ENCODE measurements at regions not wholly inside any gene's neighbourhood (a gene's known extent, or its start where the extent isn't known, plus 50 kb on each side); places are given as distances from the start of the nearest gene placed in this dataset.

GRCh38 chr14:38342803-38343202 is 86.9 kb upstream of the CLEC14A start:
- no peaks in the 10 kb centered on the region for H3K9me3 ChIP-seq (ENCODE audit: control insufficient read depth, low read depth, low read length)
- H3K27ac ChIP-seq (ENCODE audit: low read length) = no peak overlapping the region
- H3K27me3 ChIP-seq (ENCODE audit: control insufficient read depth, insufficient read depth, low read length) = no peaks in the 10 kb centered on the region
- no peaks in the 10 kb centered on the region for H3K36me3 ChIP-seq (ENCODE audit: control insufficient read depth, low read depth, low read length)
- no peaks in the 10 kb centered on the region for H3K4me1 ChIP-seq (ENCODE audit: control insufficient read depth, low read depth, low read length)
- no peak overlapping the region for H3K4me3 ChIP-seq (ENCODE audit: low read length)
- H3K9ac ChIP-seq (ENCODE audit: low read length) = no peak overlapping the region

GRCh38 chr14:38339696-38340095 is 83.8 kb upstream of the CLEC14A start:
- H3K9ac ChIP-seq (ENCODE audit: low read length) = no peak overlapping the region

GRCh38 chr14:38336298-38336697 is 80.4 kb upstream of the CLEC14A start:
- Histone ChIP-seq H3K36me3 (ENCODE audit: control insufficient read depth, low read depth, low read length) (no peaks in the 10 kb centered on the region), H3K9me3 (ENCODE audit: control insufficient read depth, low read depth, low read length) (no peaks in the 10 kb centered on the region), H3K27me3 (ENCODE audit: control insufficient read depth, insufficient read depth, low read length) (no peaks in the 10 kb centered on the region), H3K27ac (ENCODE audit: low read length) (no peak overlapping the region), H3K9ac (ENCODE audit: low read length) (no peak overlapping the region), H3K4me1 (ENCODE audit: control insufficient read depth, low read depth, low read length) (no peaks in the 10 kb centered on the region), H3K4me3 (ENCODE audit: low read length) (no peak overlapping the region)

More at GRCh38 chr14:38339696-38340095, 83.8 kb upstream of the CLEC14A start:
- H3K9me3 ChIP-seq (ENCODE audit: control insufficient read depth, low read depth, low read length) = no peaks in the 10 kb centered on the region
- no peaks in the 10 kb centered on the region for H3K27me3 ChIP-seq (ENCODE audit: control insufficient read depth, insufficient read depth, low read length)
- no peak overlapping the region for H3K27ac ChIP-seq (ENCODE audit: low read length)
- H3K4me1 ChIP-seq (ENCODE audit: control insufficient read depth, low read depth, low read length) = no peaks in the 10 kb centered on the region
- no peaks in the 10 kb centered on the region for H3K36me3 ChIP-seq (ENCODE audit: control insufficient read depth, low read depth, low read length)
- H3K4me3 ChIP-seq (ENCODE audit: low read length) = no peak overlapping the region

- no peak overlapping the region for H3K27ac ChIP-seq (ENCODE audit: low read length)
- no peak overlapping the region for H3K4me3 ChIP-seq (ENCODE audit: low read length)
- peaks cover 7% of the 10 kb centered on the region for H3K4me1 ChIP-seq (ENCODE audit: control insufficient read depth, low read depth, low read length)
- no peaks in the 10 kb centered on the region for H3K36me3 ChIP-seq (ENCODE audit: control insufficient read depth, low read depth, low read length)
- no peaks in the 10 kb centered on the region for H3K27me3 ChIP-seq (ENCODE audit: control insufficient read depth, insufficient read depth, low read length)
- no peak overlapping the region for H3K9ac ChIP-seq (ENCODE audit: low read length)
- no peaks in the 10 kb centered on the region for H3K9me3 ChIP-seq (ENCODE audit: control insufficient read depth, low read depth, low read length)
These were observed 74.4 kb upstream of the CLEC14A start for GRCh38 chr14:38330275-38330674.

GRCh38 chr14:38329246-38329645 is 73.4 kb upstream of the CLEC14A start:
- no peak overlapping the region for H3K27ac ChIP-seq (ENCODE audit: low read length)

GRCh38 chr14:38316922-38317321 is 61.0 kb upstream of the CLEC14A start:
- Histone ChIP-seq H3K9ac (ENCODE audit: low read length) (no peak overlapping the region), H3K36me3 (ENCODE audit: control insufficient read depth, low read depth, low read length) (no peaks in the 10 kb centered on the region), H3K4me3 (ENCODE audit: low read length) (no peak overlapping the region), H3K4me1 (ENCODE audit: control insufficient read depth, low read depth, low read length) (no peaks in the 10 kb centered on the region), H3K9me3 (ENCODE audit: control insufficient read depth, low read depth, low read length) (no peaks in the 10 kb centered on the region), H3K27me3 (ENCODE audit: control insufficient read depth, insufficient read depth, low read length) (no peaks in the 10 kb centered on the region), H3K27ac (ENCODE audit: low read length) (no peak overlapping the region)

More at GRCh38 chr14:38329246-38329645, 73.4 kb upstream of the CLEC14A start:
- Histone ChIP-seq H3K4me3 (ENCODE audit: low read length) (no peak overlapping the region), H3K36me3 (ENCODE audit: control insufficient read depth, low read depth, low read length) (no peaks in the 10 kb centered on the region), H3K27me3 (ENCODE audit: control insufficient read depth, insufficient read depth, low read length) (no peaks in the 10 kb centered on the region), H3K9me3 (ENCODE audit: control insufficient read depth, low read depth, low read length) (no peaks in the 10 kb centered on the region), H3K9ac (ENCODE audit: low read length) (no peak overlapping the region), H3K4me1 (ENCODE audit: control insufficient read depth, low read depth, low read length) (peaks cover 7% of the 10 kb centered on the region)

GRCh38 chr14:38311655-38312054 is 55.8 kb upstream of the CLEC14A start:
- Histone ChIP-seq H3K36me3 (ENCODE audit: control insufficient read depth, low read depth, low read length) (no peaks in the 10 kb centered on the region), H3K9me3 (ENCODE audit: control insufficient read depth, low read depth, low read length) (no peaks in the 10 kb centered on the region), H3K27me3 (ENCODE audit: control insufficient read depth, insufficient read depth, low read length) (peaks cover 25% of the 10 kb centered on the region), H3K9ac (ENCODE audit: low read length) (no peak overlapping the region), H3K4me1 (ENCODE audit: control insufficient read depth, low read depth, low read length) (peaks cover 9% of the 10 kb centered on the region), H3K27ac (ENCODE audit: low read length) (no peak overlapping the region), H3K4me3 (ENCODE audit: low read length) (no peak overlapping the region)

GRCh38 chr14:38310420-38310995 is 54.6 kb upstream of the CLEC14A start:
- H3K4me3 ChIP-seq (ENCODE audit: low read length) = no peak overlapping the region
- H3K9me3 ChIP-seq (ENCODE audit: control insufficient read depth, low read depth, low read length) = no peaks in the 10 kb centered on the region
- H3K9ac ChIP-seq (ENCODE audit: low read length) = no peak overlapping the region
- H3K27ac ChIP-seq (ENCODE audit: low read length) = no peak overlapping the region
- no peaks in the 10 kb centered on the region for H3K36me3 ChIP-seq (ENCODE audit: control insufficient read depth, low read depth, low read length)
- H3K4me1 ChIP-seq (ENCODE audit: control insufficient read depth, low read depth, low read length) = peaks cover 9% of the 10 kb centered on the region
- peaks cover 25% of the 10 kb centered on the region for H3K27me3 ChIP-seq (ENCODE audit: control insufficient read depth, insufficient read depth, low read length)

GRCh38 chr14:38309522-38310277 is 53.8 kb upstream of the CLEC14A start:
- Histone ChIP-seq H3K27ac (ENCODE audit: low read length) (no peak overlapping the region), H3K27me3 (ENCODE audit: control insufficient read depth, insufficient read depth, low read length) (peaks cover 25% of the 10 kb centered on the region), H3K36me3 (ENCODE audit: control insufficient read depth, low read depth, low read length) (no peaks in the 10 kb centered on the region), H3K4me3 (ENCODE audit: low read length) (no peak overlapping the region), H3K9ac (ENCODE audit: low read length) (no peak overlapping the region), H3K4me1 (ENCODE audit: control insufficient read depth, low read depth, low read length) (peaks cover 9% of the 10 kb centered on the region), H3K9me3 (ENCODE audit: control insufficient read depth, low read depth, low read length) (no peaks in the 10 kb centered on the region)
